ENCODE measurements at regions not wholly inside any gene's neighbourhood (a gene's known extent, or its start where the extent isn't known, plus 50 kb on each side); places are given as distances from the start of the nearest gene placed in this dataset.
"Not testable (repeated sequence)": the region's sequence is repeated elsewhere in the genome, so short reads cannot be mapped to it uniquely, and the experiment has no call there.

DNA sequence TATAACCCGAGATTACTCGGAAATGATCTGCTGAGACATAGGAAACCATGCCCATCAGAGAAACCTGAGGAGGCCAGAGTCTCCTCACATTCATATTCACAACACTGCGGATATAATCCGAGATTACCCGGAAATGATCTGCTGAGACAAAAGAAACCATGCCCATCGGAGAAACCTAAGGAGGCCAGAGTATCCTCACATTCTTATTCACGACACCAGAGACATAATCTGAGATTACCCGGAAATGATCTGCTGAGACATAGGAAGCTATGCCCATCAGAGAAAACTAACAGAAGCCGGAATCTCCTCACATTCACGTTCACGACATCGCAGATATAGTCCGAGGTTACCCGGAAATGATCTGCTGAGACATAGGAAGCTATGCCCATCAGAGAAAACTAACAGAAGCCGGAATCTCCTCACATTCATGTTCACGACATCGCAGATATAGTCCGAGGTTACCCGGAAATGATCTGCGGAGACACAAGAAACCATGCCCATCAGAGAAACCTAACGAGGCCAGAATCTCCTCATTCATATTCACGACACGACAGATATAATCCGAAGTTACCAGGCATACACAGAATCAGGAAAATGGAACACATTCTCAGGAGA, 422.3 kb upstream of the AKR1E2 start:
- DNase-seq (ENCODE audit: low read depth), result no peak
- H3K4me3 ChIP-seq (ENCODE audit: low read depth, low read length), result no peak overlapping the region
- TF ChIP-seq, protein P1, sequence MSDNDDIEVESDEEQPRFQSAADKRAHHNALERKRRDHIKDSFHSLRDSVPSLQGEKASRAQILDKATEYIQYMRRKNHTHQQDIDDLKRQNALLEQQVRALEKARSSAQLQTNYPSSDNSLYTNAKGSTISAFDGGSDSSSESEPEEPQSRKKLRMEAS (IDR thresholded peaks at IDR 0.05; ENCODE audit: low read depth, low read length), result no peak
- TF ChIP-seq POLR2A (IDR thresholded peaks at IDR 0.05; ENCODE audit: extremely low read depth, insufficient read length) (no peak), MYC (IDR thresholded peaks at IDR 0.05; ENCODE audit: low read depth, low read length) (no peak)
- TF ChIP-seq, protein P2, sequence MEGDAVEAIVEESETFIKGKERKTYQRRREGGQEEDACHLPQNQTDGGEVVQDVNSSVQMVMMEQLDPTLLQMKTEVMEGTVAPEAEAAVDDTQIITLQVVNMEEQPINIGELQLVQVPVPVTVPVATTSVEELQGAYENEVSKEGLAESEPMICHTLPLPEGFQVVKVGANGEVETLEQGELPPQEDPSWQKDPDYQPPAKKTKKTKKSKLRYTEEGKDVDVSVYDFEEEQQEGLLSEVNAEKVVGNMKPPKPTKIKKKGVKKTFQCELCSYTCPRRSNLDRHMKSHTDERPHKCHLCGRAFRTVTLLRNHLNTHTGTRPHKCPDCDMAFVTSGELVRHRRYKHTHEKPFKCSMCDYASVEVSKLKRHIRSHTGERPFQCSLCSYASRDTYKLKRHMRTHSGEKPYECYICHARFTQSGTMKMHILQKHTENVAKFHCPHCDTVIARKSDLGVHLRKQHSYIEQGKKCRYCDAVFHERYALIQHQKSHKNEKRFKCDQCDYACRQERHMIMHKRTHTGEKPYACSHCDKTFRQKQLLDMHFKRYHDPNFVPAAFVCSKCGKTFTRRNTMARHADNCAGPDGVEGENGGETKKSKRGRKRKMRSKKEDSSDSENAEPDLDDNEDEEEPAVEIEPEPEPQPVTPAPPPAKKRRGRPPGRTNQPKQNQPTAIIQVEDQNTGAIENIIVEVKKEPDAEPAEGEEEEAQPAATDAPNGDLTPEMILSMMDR (IDR thresholded peaks at IDR 0.05; ENCODE audit: low read depth, low read length), result no peak

DNA sequence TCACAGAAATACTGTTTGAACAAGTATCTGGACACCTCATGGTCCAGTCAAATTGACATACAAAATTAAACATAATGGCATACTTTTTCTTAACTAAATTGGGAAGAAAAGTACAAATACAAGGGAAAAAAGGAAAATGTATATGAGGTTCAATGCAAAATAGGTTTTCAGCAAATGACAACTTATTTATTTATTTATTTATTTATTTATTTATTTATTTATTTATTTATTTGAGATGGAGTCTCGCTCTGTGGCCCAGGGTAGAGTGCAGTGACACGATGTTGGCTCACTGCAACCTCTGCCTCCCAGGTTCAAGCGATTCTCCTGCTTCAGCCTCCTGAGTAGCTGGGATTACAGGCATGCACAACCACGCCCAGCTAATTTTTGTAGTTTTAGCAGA, 424.9 kb upstream of the AKR1E2 start:
- not testable (repeated sequence) for H3K4me3 ChIP-seq (ENCODE audit: low read depth, low read length); DNase-seq (ENCODE audit: low read depth)

DNA sequence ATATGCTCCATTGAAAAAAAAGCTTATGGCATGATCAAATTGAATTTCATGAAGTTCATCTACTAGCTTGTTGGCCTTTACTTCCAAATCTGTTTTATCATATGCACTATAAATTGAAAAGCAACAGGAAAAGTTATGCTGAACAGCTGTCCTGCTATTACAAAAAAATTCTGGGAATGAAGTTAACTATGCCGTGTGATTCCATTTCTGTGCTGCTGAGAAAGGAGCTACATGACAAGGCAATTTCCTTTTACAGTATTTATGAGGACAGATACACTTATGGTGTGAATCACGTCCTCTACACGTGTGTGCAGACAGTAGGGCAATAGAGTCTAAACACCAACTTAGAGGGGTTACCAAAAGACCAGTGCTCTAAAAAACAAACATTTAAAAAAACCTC, 426.5 kb upstream of the AKR1E2 start:
- TF ChIP-seq, protein P2 (IDR thresholded peaks at IDR 0.05; ENCODE audit: low read depth, low read length), result no peak
- TF ChIP-seq, protein P1 (IDR thresholded peaks at IDR 0.05; ENCODE audit: low read depth, low read length), result no peak
- TF ChIP-seq POLR2A (IDR thresholded peaks at IDR 0.05; ENCODE audit: extremely low read depth, insufficient read length), result no peak
- no peak for TF ChIP-seq MYC (IDR thresholded peaks at IDR 0.05; ENCODE audit: low read depth, low read length)
- no peak for DNase-seq (ENCODE audit: low read depth)
- no peak overlapping the region for H3K4me3 ChIP-seq (ENCODE audit: low read depth, low read length)

DNA sequence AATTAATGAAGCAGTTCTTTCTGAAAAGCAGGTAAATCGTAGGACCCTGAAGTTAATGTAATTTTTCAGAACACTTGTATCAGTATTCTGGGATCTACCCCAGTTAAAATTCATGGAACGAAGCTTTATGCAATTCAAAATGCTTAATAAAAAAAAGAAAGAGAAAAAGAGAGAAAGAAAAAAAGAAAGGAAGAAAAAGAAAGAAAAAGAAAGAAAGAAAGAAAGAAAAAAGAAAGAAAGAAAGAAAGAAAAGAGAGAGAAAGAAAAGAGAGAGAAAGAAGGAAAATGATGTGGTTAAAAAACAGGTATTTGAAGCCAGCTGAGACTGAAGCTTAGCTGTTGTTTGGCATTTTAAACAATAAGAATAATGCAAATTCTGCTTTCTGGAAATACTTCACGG, 427.4 kb upstream of the AKR1E2 start:
- TF ChIP-seq MYC (IDR thresholded peaks at IDR 0.05; ENCODE audit: low read depth, low read length) (no peak), POLR2A (IDR thresholded peaks at IDR 0.05; ENCODE audit: extremely low read depth, insufficient read length) (no peak)
- TF ChIP-seq, protein P2 (IDR thresholded peaks at IDR 0.05; ENCODE audit: low read depth, low read length), result no peak
- TF ChIP-seq, protein P1 (IDR thresholded peaks at IDR 0.05; ENCODE audit: low read depth, low read length), result no peak
- no peak overlapping the region for H3K4me3 ChIP-seq (ENCODE audit: low read depth, low read length)
- no peak for DNase-seq (ENCODE audit: low read depth)

- TF ChIP-seq, protein P1 (IDR thresholded peaks at IDR 0.05; ENCODE audit: low read depth, low read length), result no peak
- TF ChIP-seq MYC (IDR thresholded peaks at IDR 0.05; ENCODE audit: low read depth, low read length), result no peak
- no peak for TF ChIP-seq POLR2A (IDR thresholded peaks at IDR 0.05; ENCODE audit: extremely low read depth, insufficient read length)
- TF ChIP-seq, protein P2 (IDR thresholded peaks at IDR 0.05; ENCODE audit: low read depth, low read length), result no peak
- DNase-seq (ENCODE audit: low read depth), result no peak
- no peak overlapping the region for H3K4me3 ChIP-seq (ENCODE audit: low read depth, low read length)
Observed at GRCh38 chr10:4397337-4397736, 428.7 kb upstream of the AKR1E2 start.

DNA sequence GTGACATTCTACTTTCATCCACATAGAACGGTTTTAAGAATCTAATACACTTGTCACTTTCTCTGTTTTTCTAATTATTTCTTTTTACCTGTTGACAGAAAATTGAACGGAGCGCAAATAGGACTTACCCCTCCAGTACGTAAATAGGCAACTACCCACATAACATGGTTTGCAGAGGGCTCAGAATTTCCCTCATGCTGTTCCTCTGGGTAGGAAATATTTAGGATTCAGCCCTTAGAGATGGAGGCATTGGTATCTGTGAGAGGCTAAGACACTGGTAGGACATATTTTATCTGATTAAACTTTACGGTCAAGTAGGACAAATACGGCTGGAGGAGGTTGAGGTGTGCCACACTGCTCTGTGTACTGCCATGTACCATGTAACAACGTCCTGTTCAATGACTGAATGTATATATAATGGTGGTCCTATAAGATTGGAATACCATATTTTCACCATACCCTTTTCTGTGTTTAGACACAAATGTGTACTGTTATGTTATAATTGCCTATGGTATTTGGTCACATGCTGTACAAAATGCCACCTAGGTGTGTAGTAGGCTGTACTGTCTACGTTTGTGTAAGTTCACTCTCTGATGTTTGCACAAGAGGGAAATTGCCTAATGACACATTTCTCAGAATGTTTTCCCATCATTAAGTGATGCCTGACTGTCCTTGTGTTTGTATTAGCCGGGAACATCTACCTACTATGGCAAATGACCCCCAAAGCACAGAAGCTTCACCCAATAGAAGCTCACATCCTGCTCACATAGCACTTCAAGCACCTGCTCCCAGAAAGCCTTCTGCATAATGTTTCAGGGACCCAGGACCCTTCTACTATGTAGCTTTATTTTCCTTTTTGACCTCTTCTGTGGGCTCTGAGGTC, 429.4 kb upstream of the AKR1E2 start:
- TF ChIP-seq, protein P1 (IDR thresholded peaks at IDR 0.05; ENCODE audit: low read depth, low read length), result no peak
- TF ChIP-seq POLR2A (IDR thresholded peaks at IDR 0.05; ENCODE audit: extremely low read depth, insufficient read length), result no peak
- no peak for TF ChIP-seq MYC (IDR thresholded peaks at IDR 0.05; ENCODE audit: low read depth, low read length)
- TF ChIP-seq, protein P2 (IDR thresholded peaks at IDR 0.05; ENCODE audit: low read depth, low read length), result no peak
- no peak overlapping the region for H3K4me3 ChIP-seq (ENCODE audit: low read depth, low read length)
- no peak for DNase-seq (ENCODE audit: low read depth)

Measured in NB4 (cell line).